HepG2 (cell line): ENCODE measurements at regions not wholly inside any gene's neighbourhood (a gene's known extent, or its start where the extent isn't known, plus 50 kb on each side); places are given as distances from the start of the nearest gene placed in this dataset.

Experiments
- FOXA3 ChIP-seq: IDR thresholded peaks from 2 replicates; pipeline ENCODE4 v1.6.1; 2016; ENCODE audit warnings: missing genetic modification reagents, missing compliant biosample characterization
- HOXA5 ChIP-seq: sonication (generic); formaldehyde crosslinking; IDR thresholded peaks from 2 replicates; pipeline ENCODE4 v1.4.0; 2020; ENCODE audit warnings: missing genetic modification reagents
- KDM6A ChIP-seq: IDR thresholded peaks from 2 replicates; pipeline ENCODE4 v1.6.1; 2016; ENCODE audit warnings: low read depth
- MAF1 ChIP-seq: sonication (generic); formaldehyde crosslinking; IDR thresholded peaks from 2 replicates; pipeline ENCODE4 v1.5.0; 2020; ENCODE audit warnings: missing genetic modification reagents, borderline replicate concordance
- MAX ChIP-seq: IDR thresholded peaks from 2 replicates; pipeline ENCODE4 v1.6.1; 2012; ENCODE audit warnings: inconsistent platforms
- MNT ChIP-seq: fragments of 450-650 bp; IDR thresholded peaks from 2 replicates; pipeline ENCODE4 v1.6.1; 2016
- NFYC ChIP-seq: IDR thresholded peaks from 2 replicates; pipeline ENCODE4 v1.6.1; 2016; ENCODE audit warnings: missing genetic modification reagents, missing compliant biosample characterization
- PHF8 ChIP-seq: sonication (generic); formaldehyde crosslinking; IDR thresholded peaks from 2 replicates; pipeline ENCODE4 v1.5.0; 2020; ENCODE audit warnings: missing genetic modification reagents
- RAD51 ChIP-seq: fragments of 450-650 bp; IDR thresholded peaks from 2 replicates; pipeline ENCODE4 v1.6.1; 2016; ENCODE audit warnings: borderline replicate concordance
- SP5 ChIP-seq: IDR thresholded peaks from 2 replicates; pipeline ENCODE4 v1.6.1; 2016; ENCODE audit warnings: low read depth, borderline replicate concordance
- TAF1 ChIP-seq: sonication (generic); formaldehyde crosslinking; IDR thresholded peaks from 2 replicates; pipeline ENCODE4 v1.4.0; 2020; ENCODE audit warnings: missing genetic modification reagents
- USF2 ChIP-seq, 2 experiments: sonication (generic) in 1 of 2; formaldehyde crosslinking in 1 of 2; IDR thresholded peaks; 2 replicates each; pipeline versions ENCODE4 v1.5.1 to v1.6.1; 2011 to 2020; ENCODE audit warnings: borderline replicate concordance in 1 of 2, low read depth in 1 of 2, low read length in 1 of 2, mild to moderate bottlenecking in 1 of 2, missing genetic modification reagents in 1 of 2, moderate library complexity in 1 of 2
- ZFX ChIP-seq: sonication (generic); formaldehyde crosslinking; IDR thresholded peaks from 2 replicates; pipeline ENCODE4 v1.4.0; 2020; ENCODE audit warnings: mild to moderate bottlenecking, low read depth, missing genetic modification reagents, moderate library complexity
- ZMYM4 ChIP-seq: sonication (generic); formaldehyde crosslinking; IDR thresholded peaks from 2 replicates; pipeline ENCODE4 v1.8.1; 2023; ENCODE audit warnings: mild to moderate bottlenecking, missing genetic modification reagents
- ZNF230 ChIP-seq: sonication (generic); formaldehyde crosslinking; IDR thresholded peaks from 2 replicates; pipeline ENCODE4 v1.4.0; 2020; ENCODE audit warnings: mild to moderate bottlenecking, missing genetic modification reagents
- ZNF329 ChIP-seq: sonication (generic); formaldehyde crosslinking; IDR thresholded peaks from 2 replicates; pipeline ENCODE4 v1.9.0; 2021; ENCODE audit warnings: low read depth, mild to moderate bottlenecking, missing genetic modification reagents
- ZNF644 ChIP-seq: IDR thresholded peaks from 2 replicates; pipeline ENCODE4 v1.6.1; 2016; ENCODE audit warnings: low read depth

- TF ChIP-seq USF2 (IDR thresholded peaks at IDR 0.05; ENCODE audit: low read depth, low read length) (peak; percentile 91), USF2 (CRISPR knock-in tag; IDR thresholded peaks at IDR 0.05; ENCODE audit: borderline replicate concordance) (peak; percentile 81; the same call in 1 of the 2 replicates), PHF8 (0 out of 2 replicates have a peak, but pooled peaks have one; percentile 21), FOXA3 (CRISPR knock-in tag) (0 out of 2 replicates have a peak, but pooled peaks have one; percentile 12), ZFX (peak; percentile 41; the same call in 1 of the 2 replicates), TAF1 (CRISPR knock-in tag) (peak; percentile 15; the same call in 1 of the 2 replicates), ZNF329 (CRISPR knock-in tag) (no peak), ZMYM4 (CRISPR knock-in tag) (peak; percentile 21; the same call in 1 of the 2 replicates), MAF1 (no peak), HOXA5 (no peak), KDM6A (CRISPR knock-in tag) (0 out of 2 replicates have a peak, but pooled peaks have one; percentile 25), SP5 (CRISPR knock-in tag) (0 out of 2 replicates have a peak, but pooled peaks have one; percentile 24), RAD51 (peak; percentile 70), ZNF644 (CRISPR knock-in tag) (peak; percentile 20; the same call in 1 of the 2 replicates), MNT (peak; percentile 97), MAX (peak; percentile 42; the same call in 1 of the 2 replicates), NFYC (CRISPR knock-in tag) (peak; percentile 74), ZNF230 (CRISPR knock-in tag) (0 out of 2 replicates have a peak, but pooled peaks have one; percentile 17)
Measured at GRCh38 chr14:54136894-54137613, 180.4 kb upstream of the BMP4 start (continued).
